Smooth muscle cell (in vitro differentiated cells): ENCODE measurements at regions not wholly inside any gene's neighbourhood (a gene's known extent, or its start where the extent isn't known, plus 50 kb on each side); places are given as distances from the start of the nearest gene placed in this dataset.

ENCODE experiments used
- DNase-seq: peaks from one replicate; lab custom pipeline; 2025; ENCODE audit not compliant: unreplicated experiment; lab: John Stamatoyannopoulos, UW
- H2AFZ ChIP-seq: fragments of 200-600 bp; sonication (generic); 2 replicates; pipeline ENCODE4 v1.6.0; 2016; ENCODE audit warnings: antibody characterized with exemption, low read depth, mild to moderate bottlenecking
- H3F3A ChIP-seq: fragments of 200-600 bp; sonication (generic); 2 replicates; pipeline ENCODE4 v1.6.0; 2017; ENCODE audit warnings: antibody characterized with exemption, low read depth
- H3K27ac ChIP-seq: fragments of 200-600 bp; sonication (generic); 2 replicates; pipeline ENCODE4 v1.5.1; 2016; ENCODE audit warnings: low read depth, mild to moderate bottlenecking
- H3K27me3 ChIP-seq: fragments of 200-600 bp; sonication (generic); 2 replicates; pipeline ENCODE4 v1.6.1; 2016; ENCODE audit warnings: low read depth, mild to moderate bottlenecking
- H3K36me3 ChIP-seq: fragments of 200-600 bp; sonication (generic); 2 replicates; pipeline ENCODE4 v1.5.1; 2016; ENCODE audit warnings: low read depth
- H3K4me1 ChIP-seq: fragments of 200-600 bp; sonication (generic); 2 replicates; pipeline ENCODE4 v1.5.1; 2016; ENCODE audit warnings: low read depth
- H3K4me2 ChIP-seq: fragments of 200-600 bp; sonication (generic); 2 replicates; pipeline ENCODE4 v1.6.0; 2016; ENCODE audit warnings: mild to moderate bottlenecking
- H3K4me3 ChIP-seq: fragments of 200-600 bp; sonication (generic); 2 replicates; pipeline ENCODE4 v1.5.1; 2016; ENCODE audit warnings: mild to moderate bottlenecking
- H3K79me2 ChIP-seq: fragments of 200-600 bp; sonication (generic); 2 replicates; pipeline ENCODE4 v1.6.0; 2016; ENCODE audit warnings: low read depth, mild to moderate bottlenecking
- H3K9ac ChIP-seq: fragments of 200-600 bp; sonication (generic); 2 replicates; pipeline ENCODE4 v1.6.0; 2016; ENCODE audit warnings: low read depth
- H3K9me3 ChIP-seq: fragments of 200-600 bp; sonication (generic); replicated peaks from 2 replicates; pipeline ENCODE4 v1.5.1; 2016; ENCODE audit warnings: low read depth
- H4K20me1 ChIP-seq: fragments of 200-600 bp; sonication (generic); 2 replicates; pipeline ENCODE4 v1.6.0; 2016; ENCODE audit warnings: low read depth
- CTCF ChIP-seq: fragments of 200-600 bp; sonication (generic); IDR thresholded peaks from 2 replicates; pipeline ENCODE4 v1.5.1; 2017; ENCODE audit warnings: borderline replicate concordance, mild to moderate bottlenecking, antibody characterized with exemption; ENCODE audit not compliant: insufficient read depth, poor library complexity, severe bottlenecking
- WGBS: methylation state at CpG from one replicate; pipeline ENCODE4 v1.1.7; 2016; ENCODE audit warnings: low lambda C conversion rate; 5-methylcytosine and 5-hydroxymethylcytosine counted together

- Histone ChIP-seq H3K9ac (no peak overlapping the region), H3K27ac (no peak overlapping the region), H3K4me1 (no peaks in the 10 kb centered on the region), H2AFZ (no peak overlapping the region), H4K20me1 (no peaks in the 10 kb centered on the region), H3K9me3 (no peaks in the 10 kb centered on the region), H3K4me2 (no peak overlapping the region), H3F3A (no peaks in the 10 kb centered on the region), H3K27me3 (no peaks in the 10 kb centered on the region), H3K36me3 (no peaks in the 10 kb centered on the region), H3K4me3 (no peak overlapping the region), H3K79me2 (no peaks in the 10 kb centered on the region)
- TF ChIP-seq CTCF: no peak
- 81% methylated on average over 1 of the region's 1 CpG for WGBS
- no peak for DNase-seq
These were observed 400.2 kb downstream of the SLITRK5 start for GRCh38 chr13:88071371-88071770.

GRCh38 chr13:88074794-88075510 is 403.8 kb downstream of the SLITRK5 start:
- Histone ChIP-seq H3K9me3 (no peaks in the 10 kb centered on the region), H3K27me3 (no peaks in the 10 kb centered on the region), H3K79me2 (no peaks in the 10 kb centered on the region), H3K4me2 (no peak overlapping the region), H3K36me3 (no peaks in the 10 kb centered on the region), H3K27ac (no peak overlapping the region), H3K4me1 (no peaks in the 10 kb centered on the region), H3F3A (no peaks in the 10 kb centered on the region), H2AFZ (no peak overlapping the region), H3K4me3 (no peak overlapping the region), H3K9ac (no peak overlapping the region), H4K20me1 (no peaks in the 10 kb centered on the region)
- DNase-seq: no peak
- TF ChIP-seq CTCF: no peak
- WGBS: 93% methylated on average over 5 of the region's 5 CpGs

GRCh38 chr13:88085036-88085435 is 413.9 kb downstream of the SLITRK5 start:
- Histone ChIP-seq H3K79me2 (no peaks in the 10 kb centered on the region), H3K36me3 (no peaks in the 10 kb centered on the region), H3K9me3 (no peaks in the 10 kb centered on the region), H3K27ac (no peak overlapping the region), H3F3A (no peaks in the 10 kb centered on the region), H4K20me1 (no peaks in the 10 kb centered on the region), H3K27me3 (no peaks in the 10 kb centered on the region), H2AFZ (no peak overlapping the region), H3K4me1 (no peaks in the 10 kb centered on the region), H3K9ac (no peak overlapping the region), H3K4me3 (no peak overlapping the region), H3K4me2 (no peak overlapping the region)
- no peak for DNase-seq
- no peak for TF ChIP-seq CTCF

GRCh38 chr13:88086577-88086976 is 415.4 kb downstream of the SLITRK5 start:
- Histone ChIP-seq H3K27ac (no peak overlapping the region), H3K36me3 (no peaks in the 10 kb centered on the region), H3K79me2 (no peaks in the 10 kb centered on the region), H3F3A (no peaks in the 10 kb centered on the region), H3K4me2 (no peak overlapping the region), H4K20me1 (no peaks in the 10 kb centered on the region), H3K27me3 (no peaks in the 10 kb centered on the region), H3K4me3 (no peak overlapping the region), H3K9me3 (no peaks in the 10 kb centered on the region), H3K9ac (no peak overlapping the region), H2AFZ (no peak overlapping the region), H3K4me1 (no peaks in the 10 kb centered on the region)
- TF ChIP-seq CTCF: no peak
- no peak for DNase-seq
- WGBS: 71% methylated on average over 3 of the region's 3 CpGs
